H9 (cell line): ENCODE measurements at regions not wholly inside any gene's neighbourhood (a gene's known extent, or its start where the extent isn't known, plus 50 kb on each side); places are given as distances from the start of the nearest gene placed in this dataset.

ENCODE experiments used
- DNase-seq: peaks from one replicate; pipeline ENCODE4 v3.0.0-alpha.2; 2017
- H2AFZ ChIP-seq: one replicate; pipeline ENCODE4 v1.6.1; 2013; ENCODE audit warnings: mild to moderate bottlenecking, low read length, control low read depth, moderate library complexity
- H2AK5ac ChIP-seq: 2 replicates; pipeline ENCODE4 v1.6.1; 2013; ENCODE audit warnings: low read length, control low read depth, mixed read lengths; ENCODE audit not compliant: insufficient read length
- H2BK120ac ChIP-seq: one replicate; pipeline ENCODE4 v1.6.1; 2013; ENCODE audit warnings: low read depth, mild to moderate bottlenecking, low read length, control low read depth, inconsistent platforms; ENCODE audit not compliant: poor library complexity, severe bottlenecking
- H2BK12ac ChIP-seq: 2 replicates; pipeline ENCODE4 v1.6.1; 2013; ENCODE audit warnings: low read length, control low read depth, mixed read lengths, low read depth; ENCODE audit not compliant: insufficient read length
- H2BK15ac ChIP-seq: 2 replicates; pipeline ENCODE4 v1.6.1; 2013; ENCODE audit warnings: low read depth, low read length, control low read depth
- H2BK20ac ChIP-seq: one replicate; pipeline ENCODE4 v1.6.1; 2013; ENCODE audit warnings: low read depth, mild to moderate bottlenecking, low read length, control low read depth, inconsistent platforms; ENCODE audit not compliant: poor library complexity, severe bottlenecking
- H2BK5ac ChIP-seq: 2 replicates; pipeline ENCODE4 v1.6.1; 2013; ENCODE audit warnings: low read length, control low read depth, mixed read lengths; ENCODE audit not compliant: insufficient read length
- H3K14ac ChIP-seq: 2 replicates; pipeline ENCODE4 v1.6.1; 2013; ENCODE audit warnings: low read length, control low read depth; ENCODE audit not compliant: insufficient read depth
- H3K18ac ChIP-seq: 2 replicates; pipeline ENCODE4 v1.6.1; 2013; ENCODE audit warnings: low read depth, mild to moderate bottlenecking, mixed read lengths, low read length, control low read depth; ENCODE audit not compliant: insufficient read length
- H3K23ac ChIP-seq: 2 replicates; pipeline ENCODE4 v1.6.1; 2013; ENCODE audit warnings: low read length, control low read depth, mixed read lengths, low read depth; ENCODE audit not compliant: insufficient read length
- H3K23me2 ChIP-seq: 2 replicates; pipeline ENCODE4 v1.6.1; 2013; ENCODE audit warnings: low read depth, mild to moderate bottlenecking, mixed read lengths, low read length, control low read depth; ENCODE audit not compliant: insufficient read length, poor library complexity, severe bottlenecking
- H3K27ac ChIP-seq: 2 replicates; pipeline ENCODE4 v1.5.1; 2013; ENCODE audit warnings: low read length, control low read depth, mixed read lengths, low read depth; ENCODE audit not compliant: insufficient read length
- H3K27me3 ChIP-seq: 2 replicates; pipeline ENCODE4 v1.6.1; 2013; ENCODE audit warnings: low read length, control low read depth, inconsistent platforms; ENCODE audit not compliant: insufficient read depth
- H3K4ac ChIP-seq: 2 replicates; pipeline ENCODE4 v1.6.1; 2013; ENCODE audit warnings: low read depth, mild to moderate bottlenecking, control low read depth, inconsistent platforms, low read length, moderate library complexity
- H3K4me1 ChIP-seq: 2 replicates; pipeline ENCODE4 v1.6.1; 2013; ENCODE audit warnings: low read length, control low read depth, inconsistent platforms; ENCODE audit not compliant: insufficient read depth
- H3K4me2 ChIP-seq: 2 replicates; pipeline ENCODE4 v1.6.1; 2013; ENCODE audit warnings: low read length, control low read depth, mixed read lengths; ENCODE audit not compliant: insufficient read length, insufficient read depth
- H3K56ac ChIP-seq: 2 replicates; pipeline ENCODE4 v1.6.1; 2013; ENCODE audit warnings: low read depth, mild to moderate bottlenecking, mixed read lengths, low read length, control low read depth; ENCODE audit not compliant: insufficient read length
- H3K79me1 ChIP-seq: 2 replicates; pipeline ENCODE4 v1.6.1; 2013; ENCODE audit warnings: low read depth, mild to moderate bottlenecking, moderate library complexity, low read length, control low read depth, inconsistent platforms; ENCODE audit not compliant: insufficient read depth, poor library complexity, severe bottlenecking
- H3K79me2 ChIP-seq: 2 replicates; pipeline ENCODE4 v1.6.1; 2013; ENCODE audit warnings: low read length, control low read depth, inconsistent platforms; ENCODE audit not compliant: insufficient read depth
- H3K9ac ChIP-seq: 2 replicates; pipeline ENCODE4 v1.6.1; 2013; ENCODE audit warnings: low read length, control low read depth, mixed read lengths; ENCODE audit not compliant: insufficient read length; ENCODE audit errors: extremely low read depth
- H3K9me3 ChIP-seq: one replicate; pipeline ENCODE4 v1.6.1; 2013; ENCODE audit warnings: low read depth, low read length, inconsistent platforms; ENCODE audit not compliant: control insufficient read depth
- H3T11ph ChIP-seq: one replicate; pipeline ENCODE4 v1.6.1; 2013; ENCODE audit warnings: mild to moderate bottlenecking, low read length, control low read depth, inconsistent platforms
- H4K20me1 ChIP-seq: one replicate; pipeline ENCODE4 v1.6.1; 2013; ENCODE audit not compliant: control insufficient read depth, insufficient read length, insufficient read depth
- H4K5ac ChIP-seq: 2 replicates; pipeline ENCODE4 v1.6.1; 2013; ENCODE audit warnings: low read depth, mild to moderate bottlenecking, mixed read lengths, low read length, control low read depth; ENCODE audit not compliant: insufficient read length
- H4K8ac ChIP-seq: replicated peaks from 2 replicates; pipeline ENCODE4 v1.6.1; 2013; ENCODE audit warnings: low read length, control low read depth, mixed read lengths, low read depth; ENCODE audit not compliant: insufficient read length
- H4K91ac ChIP-seq: 2 replicates; pipeline ENCODE4 v1.6.1; 2013; ENCODE audit warnings: low read depth, mild to moderate bottlenecking, moderate library complexity, mixed read lengths, low read length, control low read depth; ENCODE audit not compliant: insufficient read length
- H3K27ac Mint-ChIP-seq, 3 experiments: 2 replicates in 2 of 3; 3 replicates in 1 of 3; pipeline ENCODE4 v1.8.0; 2020 to 2021; ENCODE audit warnings: mixed read lengths in 3 of 3, mild to moderate bottlenecking in 1 of 3, moderate library complexity in 1 of 3
- H3K27me3 Mint-ChIP-seq: 2 replicates; pipeline ENCODE4 v1.8.0; 2021; ENCODE audit warnings: low read depth, mild to moderate bottlenecking, moderate library complexity, mixed read lengths
- H3K36me3 Mint-ChIP-seq, 3 experiments: 2 replicates in 2 of 3; 3 replicates in 1 of 3; pipeline ENCODE4 v1.8.0; 2020 to 2021; ENCODE audit warnings: low read depth in 3 of 3, mixed read lengths in 3 of 3; ENCODE audit not compliant: insufficient read depth in 1 of 3
- H3K4me1 Mint-ChIP-seq, 2 experiments: 2 replicates each; pipeline ENCODE4 v1.8.0; 2020; ENCODE audit warnings: mixed read lengths in 2 of 2
- H3K4me3 Mint-ChIP-seq, 2 experiments: 2 replicates in 1 of 2; 3 replicates in 1 of 2; pipeline ENCODE4 v1.8.0; 2020 to 2021; ENCODE audit warnings: mild to moderate bottlenecking in 2 of 2, mixed read lengths in 2 of 2, moderate library complexity in 1 of 2
- H3K9me3 Mint-ChIP-seq, 2 experiments: 2 replicates in 1 of 2; 3 replicates in 1 of 2; pipeline ENCODE4 v1.8.0; 2020; ENCODE audit warnings: mild to moderate bottlenecking in 2 of 2, mixed read lengths in 2 of 2, moderate library complexity in 1 of 2
- WGBS: extraction: QIAGEN DNeasy Blood & Tissue Kit; methylation state at CpG from one replicate; pipeline ENCODE4 v1.1.7; 2013; ENCODE audit warnings: missing lambda C conversion rate, low lambda C conversion rate, mixed read lengths; ENCODE audit not compliant: insufficient read length; ENCODE audit errors: extremely low coverage; 5-methylcytosine and 5-hydroxymethylcytosine counted together
- TF ChIP-seq, protein P1 (sequence below): fragments of 200-600 bp; sonication (generic); conservative IDR thresholded peaks from 3 replicates; pipeline ENCODE4 v1.8.0; 2021; ENCODE audit warnings: antibody characterized with exemption, mild to moderate bottlenecking

DNA sequence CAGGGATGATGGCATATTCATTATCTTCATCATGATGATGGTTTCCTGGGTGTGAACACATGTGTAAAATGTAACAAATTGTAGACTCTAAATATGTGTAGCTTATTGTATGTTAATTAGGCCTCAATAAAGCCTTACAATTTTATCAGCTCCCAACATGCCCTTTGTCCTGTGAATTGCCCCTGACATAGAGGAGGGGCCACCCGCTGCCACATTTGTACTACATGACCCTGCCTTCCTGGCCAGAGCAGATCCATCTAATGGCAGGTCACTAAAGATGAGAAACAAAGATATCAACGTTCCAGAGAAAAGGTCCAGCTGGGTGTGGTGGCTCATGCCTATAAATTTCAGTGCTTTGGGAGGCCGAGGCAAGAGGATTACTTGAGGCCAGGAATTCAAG, 117.2 kb downstream of the CAAP1 start:
- Histone ChIP-seq H3K18ac (no peak overlapping the region), H3K4me2 (no peak overlapping the region), H3K9me3 (no peaks in the 10 kb centered on the region), H2BK120ac (no peak overlapping the region), H4K91ac (no peak overlapping the region), H3K79me1 (no peaks in the 10 kb centered on the region), H2AFZ (no peak overlapping the region), H4K20me1 (no peaks in the 10 kb centered on the region), H3K27me3 (no peaks in the 10 kb centered on the region), H3K4ac (no peak overlapping the region), H2BK15ac (no peak overlapping the region), H2AK5ac (no peak overlapping the region), H3T11ph (no peak overlapping the region), H2BK5ac (no peak overlapping the region), H3K56ac (no peak overlapping the region), H2BK20ac (no peak overlapping the region), H3K4me1 (no peaks in the 10 kb centered on the region), H3K14ac (no peak overlapping the region), H2BK12ac (no peak overlapping the region), H4K8ac (no peak overlapping the region), H3K23me2 (no peaks in the 10 kb centered on the region), H3K27ac (no peak overlapping the region), H3K9ac (no peak overlapping the region), H3K23ac (no peak overlapping the region), H3K79me2 (no peaks in the 10 kb centered on the region), H4K5ac (no peak overlapping the region)
- DNase-seq, result no peak
- Mint-ChIP-seq H3K9me3 (peaks cover 0 to 2% of the 10 kb centered on the region in 2 experiments; a peak in 2 of 5 replicates), H3K36me3 (no peaks in the 10 kb centered on the region), H3K4me1 (peaks cover 2 to 6% of the 10 kb centered on the region in 2 experiments; a peak in 3 of 4 replicates), H3K4me3 (no peak overlapping the region), H3K27ac (peak overlapping the region in 1 of 3 experiments; percentile 45; a peak in 1 of 7 replicates), H3K27me3 (no peaks in the 10 kb centered on the region; the same call in 1 of the 2 replicates)
- TF ChIP-seq, protein P1, sequence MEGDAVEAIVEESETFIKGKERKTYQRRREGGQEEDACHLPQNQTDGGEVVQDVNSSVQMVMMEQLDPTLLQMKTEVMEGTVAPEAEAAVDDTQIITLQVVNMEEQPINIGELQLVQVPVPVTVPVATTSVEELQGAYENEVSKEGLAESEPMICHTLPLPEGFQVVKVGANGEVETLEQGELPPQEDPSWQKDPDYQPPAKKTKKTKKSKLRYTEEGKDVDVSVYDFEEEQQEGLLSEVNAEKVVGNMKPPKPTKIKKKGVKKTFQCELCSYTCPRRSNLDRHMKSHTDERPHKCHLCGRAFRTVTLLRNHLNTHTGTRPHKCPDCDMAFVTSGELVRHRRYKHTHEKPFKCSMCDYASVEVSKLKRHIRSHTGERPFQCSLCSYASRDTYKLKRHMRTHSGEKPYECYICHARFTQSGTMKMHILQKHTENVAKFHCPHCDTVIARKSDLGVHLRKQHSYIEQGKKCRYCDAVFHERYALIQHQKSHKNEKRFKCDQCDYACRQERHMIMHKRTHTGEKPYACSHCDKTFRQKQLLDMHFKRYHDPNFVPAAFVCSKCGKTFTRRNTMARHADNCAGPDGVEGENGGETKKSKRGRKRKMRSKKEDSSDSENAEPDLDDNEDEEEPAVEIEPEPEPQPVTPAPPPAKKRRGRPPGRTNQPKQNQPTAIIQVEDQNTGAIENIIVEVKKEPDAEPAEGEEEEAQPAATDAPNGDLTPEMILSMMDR, result no peak
- WGBS, result no CpG with 5 or more reads among the region's 3 CpGs
